ENCODE measurements at regions not wholly inside any gene's neighbourhood (a gene's known extent, or its start where the extent isn't known, plus 50 kb on each side); places are given as distances from the start of the nearest gene placed in this dataset.

DNA sequence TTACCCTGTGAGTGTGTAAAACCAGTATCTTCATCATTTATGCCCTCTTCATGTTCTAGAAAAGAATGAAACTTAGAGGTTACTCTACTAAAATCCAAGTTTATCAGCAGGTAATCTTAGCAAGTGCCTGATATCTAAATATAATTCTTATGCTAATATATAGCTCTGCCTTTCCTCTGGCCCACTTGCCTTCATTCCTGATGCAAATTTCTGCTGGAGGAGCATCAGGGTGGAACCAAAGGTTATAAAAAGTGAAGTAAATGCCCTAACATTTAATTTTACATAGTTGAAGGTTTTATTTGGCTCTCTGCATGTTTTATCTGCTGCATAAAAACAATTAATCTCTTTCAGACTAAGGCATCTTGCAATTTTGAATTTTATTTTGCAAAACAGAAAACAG, 936.2 kb downstream of the ROBO2 start:
- TF ChIP-seq, protein P1, sequence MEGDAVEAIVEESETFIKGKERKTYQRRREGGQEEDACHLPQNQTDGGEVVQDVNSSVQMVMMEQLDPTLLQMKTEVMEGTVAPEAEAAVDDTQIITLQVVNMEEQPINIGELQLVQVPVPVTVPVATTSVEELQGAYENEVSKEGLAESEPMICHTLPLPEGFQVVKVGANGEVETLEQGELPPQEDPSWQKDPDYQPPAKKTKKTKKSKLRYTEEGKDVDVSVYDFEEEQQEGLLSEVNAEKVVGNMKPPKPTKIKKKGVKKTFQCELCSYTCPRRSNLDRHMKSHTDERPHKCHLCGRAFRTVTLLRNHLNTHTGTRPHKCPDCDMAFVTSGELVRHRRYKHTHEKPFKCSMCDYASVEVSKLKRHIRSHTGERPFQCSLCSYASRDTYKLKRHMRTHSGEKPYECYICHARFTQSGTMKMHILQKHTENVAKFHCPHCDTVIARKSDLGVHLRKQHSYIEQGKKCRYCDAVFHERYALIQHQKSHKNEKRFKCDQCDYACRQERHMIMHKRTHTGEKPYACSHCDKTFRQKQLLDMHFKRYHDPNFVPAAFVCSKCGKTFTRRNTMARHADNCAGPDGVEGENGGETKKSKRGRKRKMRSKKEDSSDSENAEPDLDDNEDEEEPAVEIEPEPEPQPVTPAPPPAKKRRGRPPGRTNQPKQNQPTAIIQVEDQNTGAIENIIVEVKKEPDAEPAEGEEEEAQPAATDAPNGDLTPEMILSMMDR (IDR thresholded peaks at IDR 0.05; ENCODE audit: insufficient read depth, low read depth, low read length): no peak
- DNase-seq (ENCODE audit: low read depth): no peak
- H3K27me3 ChIP-seq (ENCODE audit: control insufficient read depth, insufficient read depth, low read length): no peaks in the 10 kb centered on the region
- POLR2A ChIA-PET: no interaction called here
- H3K4me3 ChIP-seq (ENCODE audit: low read depth, low read length): no peak overlapping the region
- H3K36me3 ChIP-seq (ENCODE audit: control insufficient read depth, insufficient read depth, low read length): no peaks in the 10 kb centered on the region
- CTCF ChIA-PET: no interaction called here

DNA sequence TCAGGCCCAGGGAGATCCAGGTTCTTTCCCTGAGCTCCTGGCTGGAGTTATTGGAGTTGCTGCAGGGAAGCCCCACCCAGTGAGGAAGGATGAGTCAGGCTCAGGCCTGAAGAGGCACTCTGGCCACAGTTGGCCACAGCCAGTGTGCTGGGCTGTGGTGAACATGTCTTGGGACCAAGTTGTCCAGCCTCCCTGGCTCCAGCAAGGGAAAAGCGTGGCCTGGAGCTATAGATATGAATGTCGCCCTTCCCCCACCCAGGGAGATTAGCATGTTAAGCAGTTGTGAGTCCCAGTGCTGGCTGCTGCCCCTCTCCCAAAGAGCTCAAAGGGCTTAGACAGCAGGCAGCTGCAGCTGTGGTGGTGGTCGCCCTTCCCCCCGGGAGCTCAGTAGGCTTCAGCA, 963.2 kb downstream of the ROBO2 start:
- Histone ChIP-seq H3K27me3 (ENCODE audit: control insufficient read depth, insufficient read depth, low read length) (no peaks in the 10 kb centered on the region), H3K36me3 (ENCODE audit: control insufficient read depth, insufficient read depth, low read length) (no peaks in the 10 kb centered on the region), H3K4me3 (ENCODE audit: low read depth, low read length) (no peak overlapping the region)
- no peak for DNase-seq (ENCODE audit: low read depth)
- POLR2A ChIA-PET: no interaction called here
- CTCF ChIA-PET: no interaction called here
- TF ChIP-seq, protein P1 (IDR thresholded peaks at IDR 0.05; ENCODE audit: insufficient read depth, low read depth, low read length): no peak

DNA sequence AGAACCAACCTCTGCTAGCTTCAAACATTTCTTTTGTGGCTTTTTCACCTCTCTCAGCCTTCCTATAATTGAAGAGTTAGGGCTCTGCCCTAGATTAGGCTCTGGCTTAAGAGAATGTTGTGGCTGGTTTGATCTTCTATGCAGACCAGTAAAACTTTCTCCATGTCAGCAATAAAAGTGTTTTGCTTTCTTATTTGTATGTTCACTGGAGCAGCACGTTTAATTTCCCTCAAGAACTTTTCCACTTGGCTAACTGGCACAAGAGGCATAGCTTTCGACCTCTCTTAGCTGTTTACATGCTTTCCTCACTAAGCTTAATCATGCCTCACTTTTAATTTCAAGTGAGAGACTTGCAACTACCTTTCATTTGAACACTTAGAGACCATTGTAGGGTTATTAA, 964.7 kb downstream of the ROBO2 start:
- H3K36me3 ChIP-seq (ENCODE audit: control insufficient read depth, insufficient read depth, low read length): no peaks in the 10 kb centered on the region
- no peaks in the 10 kb centered on the region for H3K27me3 ChIP-seq (ENCODE audit: control insufficient read depth, insufficient read depth, low read length)
- POLR2A ChIA-PET: no interaction called here
- no peak for DNase-seq (ENCODE audit: low read depth)
- TF ChIP-seq, protein P1 (IDR thresholded peaks at IDR 0.05; ENCODE audit: insufficient read depth, low read depth, low read length): no peak
- H3K4me3 ChIP-seq (ENCODE audit: low read depth, low read length): no peak overlapping the region
- CTCF ChIA-PET: no interaction called here

DNA sequence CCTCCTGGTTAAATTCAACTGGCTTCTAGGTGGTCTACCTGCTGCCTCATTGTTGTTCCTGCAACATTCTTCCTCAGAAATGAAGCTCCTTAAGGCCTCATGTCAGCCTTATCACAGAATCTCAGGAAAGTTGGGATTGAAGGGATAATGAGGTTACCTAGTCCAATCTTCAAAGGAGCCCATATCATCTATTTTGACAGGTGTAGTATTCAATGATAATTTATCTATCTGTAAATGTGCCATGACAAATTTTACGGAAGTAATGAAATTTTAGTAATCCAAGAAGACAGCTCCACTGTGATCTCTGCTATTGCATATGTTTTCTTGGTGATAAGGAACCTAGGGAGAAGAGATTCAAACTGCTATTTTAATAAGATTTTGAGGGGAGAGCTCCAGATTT, 973.8 kb downstream of the ROBO2 start:
- ChIA-PET POLR2A (no interaction called here), CTCF (interaction anchor here (0.6 kb wide), 1 partner anchor 959 kb away, joined by 4 read pairs; no protein-coding TSS in a partner anchor)
- Histone ChIP-seq H3K4me3 (ENCODE audit: low read depth, low read length) (no peak overlapping the region), H3K27me3 (ENCODE audit: control insufficient read depth, insufficient read depth, low read length) (no peaks in the 10 kb centered on the region), H3K36me3 (ENCODE audit: control insufficient read depth, insufficient read depth, low read length) (no peaks in the 10 kb centered on the region)
- TF ChIP-seq, protein P1 (IDR thresholded peaks at IDR 0.05; ENCODE audit: insufficient read depth, low read depth, low read length): no peak
- DNase-seq (ENCODE audit: low read depth): no peak

DNA sequence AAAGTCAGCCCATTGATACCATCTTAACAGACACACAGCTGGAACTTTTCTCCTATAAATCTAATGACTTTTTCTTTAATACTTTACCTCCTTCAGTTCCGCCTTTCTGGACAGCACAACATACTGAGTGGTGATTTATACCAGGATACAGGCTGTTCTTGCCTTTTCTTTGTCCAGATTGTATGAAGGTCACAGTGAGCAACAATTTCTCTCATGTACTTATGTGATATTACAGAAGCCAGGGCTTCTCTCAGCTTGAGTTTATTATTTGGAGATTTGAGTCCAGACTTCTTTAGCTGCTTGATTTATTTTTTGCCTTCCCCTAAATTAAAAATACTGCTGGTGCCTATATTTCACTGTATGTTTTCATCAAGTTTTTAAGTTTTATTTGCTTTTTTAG, 976.0 kb downstream of the ROBO2 start:
- CTCF ChIA-PET: no interaction called here
- POLR2A ChIA-PET: no interaction called here

More for the DNA sequence above, 976.0 kb downstream of the ROBO2 start:
- no peaks in the 10 kb centered on the region for H3K27me3 ChIP-seq (ENCODE audit: control insufficient read depth, insufficient read depth, low read length)
- no peaks in the 10 kb centered on the region for H3K36me3 ChIP-seq (ENCODE audit: control insufficient read depth, insufficient read depth, low read length)
- TF ChIP-seq, protein P1 (IDR thresholded peaks at IDR 0.05; ENCODE audit: insufficient read depth, low read depth, low read length): no peak
- no peak for DNase-seq (ENCODE audit: low read depth)
- H3K4me3 ChIP-seq (ENCODE audit: low read depth, low read length): no peak overlapping the region
